ENCODE measurements at regions not wholly inside any gene's neighbourhood (a gene's known extent, or its start where the extent isn't known, plus 50 kb on each side); places are given as distances from the start of the nearest gene placed in this dataset.

DNA sequence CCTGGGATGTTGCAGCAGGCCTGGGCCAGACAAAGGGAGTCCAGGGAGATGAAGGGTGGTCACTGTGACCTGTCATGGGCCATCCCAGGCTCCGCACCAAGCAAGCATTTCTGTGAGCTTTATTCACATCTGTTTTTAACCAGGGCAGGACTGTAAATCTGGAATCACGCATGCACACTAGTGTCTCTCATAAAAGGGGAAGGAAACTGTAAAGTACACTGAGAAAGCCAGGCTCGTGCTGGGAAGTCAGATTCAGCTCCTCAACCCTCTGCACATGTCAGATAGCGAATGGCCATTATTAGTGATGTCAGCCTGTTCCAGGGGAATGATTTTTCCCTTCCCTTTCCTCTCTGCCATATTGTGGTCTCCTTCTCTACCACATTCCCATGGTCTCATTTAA is 818.6 kb upstream of the RAB6C start:
- H3K4me3 ChIP-seq (ENCODE audit: low read depth, low read length): no peak overlapping the region
- DNase-seq (ENCODE audit: low read depth, low spot score): no peak
- TF ChIP-seq, protein P1, sequence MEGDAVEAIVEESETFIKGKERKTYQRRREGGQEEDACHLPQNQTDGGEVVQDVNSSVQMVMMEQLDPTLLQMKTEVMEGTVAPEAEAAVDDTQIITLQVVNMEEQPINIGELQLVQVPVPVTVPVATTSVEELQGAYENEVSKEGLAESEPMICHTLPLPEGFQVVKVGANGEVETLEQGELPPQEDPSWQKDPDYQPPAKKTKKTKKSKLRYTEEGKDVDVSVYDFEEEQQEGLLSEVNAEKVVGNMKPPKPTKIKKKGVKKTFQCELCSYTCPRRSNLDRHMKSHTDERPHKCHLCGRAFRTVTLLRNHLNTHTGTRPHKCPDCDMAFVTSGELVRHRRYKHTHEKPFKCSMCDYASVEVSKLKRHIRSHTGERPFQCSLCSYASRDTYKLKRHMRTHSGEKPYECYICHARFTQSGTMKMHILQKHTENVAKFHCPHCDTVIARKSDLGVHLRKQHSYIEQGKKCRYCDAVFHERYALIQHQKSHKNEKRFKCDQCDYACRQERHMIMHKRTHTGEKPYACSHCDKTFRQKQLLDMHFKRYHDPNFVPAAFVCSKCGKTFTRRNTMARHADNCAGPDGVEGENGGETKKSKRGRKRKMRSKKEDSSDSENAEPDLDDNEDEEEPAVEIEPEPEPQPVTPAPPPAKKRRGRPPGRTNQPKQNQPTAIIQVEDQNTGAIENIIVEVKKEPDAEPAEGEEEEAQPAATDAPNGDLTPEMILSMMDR (IDR thresholded peaks at IDR 0.05; ENCODE audit: insufficient read depth, low read length, missing control alignments): no peak
- ChIA-PET POLR2A (no interaction called here), CTCF (no interaction called here)

DNA sequence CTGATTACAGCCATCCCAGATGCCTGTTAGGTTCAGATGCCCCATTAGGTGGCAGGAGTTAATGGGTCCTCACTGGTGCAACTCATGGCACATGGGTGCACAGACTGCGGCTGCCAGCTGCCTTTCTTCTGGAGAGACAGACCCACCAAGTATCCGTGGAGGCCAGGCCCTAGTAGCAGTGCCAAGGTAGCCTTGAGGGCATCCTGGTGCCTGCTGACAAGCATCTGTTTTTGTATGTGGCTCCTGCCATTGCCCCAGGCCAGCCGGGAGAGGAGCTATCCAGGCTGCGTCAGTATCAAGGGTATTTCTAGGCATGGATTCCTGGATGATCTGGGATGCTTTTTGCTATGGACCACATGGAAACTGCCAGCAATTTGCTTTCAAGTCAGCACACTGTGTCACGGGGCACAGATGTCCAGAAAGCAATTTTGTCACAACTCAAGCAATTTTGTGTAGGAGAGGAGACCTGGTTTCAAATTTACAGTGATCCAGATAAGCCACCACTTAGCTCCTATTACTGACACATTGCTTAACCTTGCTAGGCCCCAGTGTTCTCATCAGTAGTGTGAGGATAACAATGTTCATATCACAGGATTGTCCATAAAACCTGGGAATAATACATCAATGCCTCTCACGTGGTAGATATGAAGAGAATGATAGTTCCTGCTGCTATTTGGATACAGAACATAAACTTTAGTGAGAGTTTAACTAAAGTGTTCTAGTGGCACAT is 815.1 kb upstream of the RAB6C start:
- H3K4me3 ChIP-seq (ENCODE audit: low read depth, low read length): no peak overlapping the region
- ChIA-PET POLR2A (no interaction called here), CTCF (no interaction called here)
- TF ChIP-seq, protein P1 (IDR thresholded peaks at IDR 0.05; ENCODE audit: insufficient read depth, low read length, missing control alignments): no peak
- no peak for DNase-seq (ENCODE audit: low read depth, low spot score)

DNA sequence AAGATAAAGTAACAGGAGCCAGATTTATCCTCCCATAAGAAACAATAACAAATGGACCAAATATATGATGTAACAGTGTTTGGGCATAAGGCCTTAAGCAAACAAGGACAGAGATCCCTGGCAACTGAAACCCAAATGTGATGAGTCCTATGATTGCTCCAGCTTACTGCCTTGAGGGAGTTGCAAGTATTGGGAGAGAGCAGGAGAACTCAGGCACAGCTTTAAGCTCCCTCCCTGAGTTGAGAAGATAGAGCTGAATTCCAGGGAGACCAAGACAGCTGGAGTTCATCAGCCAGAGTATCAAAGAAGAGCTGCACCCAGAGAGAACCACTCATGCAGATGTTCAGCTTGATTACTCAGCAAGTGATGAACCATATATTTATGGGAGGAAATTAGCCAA is 814.5 kb upstream of the RAB6C start:
- no peak overlapping the region for H3K4me3 ChIP-seq (ENCODE audit: low read depth, low read length)
- CTCF ChIA-PET: no interaction called here
- POLR2A ChIA-PET: no interaction called here
- TF ChIP-seq, protein P1 (IDR thresholded peaks at IDR 0.05; ENCODE audit: insufficient read depth, low read length, missing control alignments): no peak
- no peak for DNase-seq (ENCODE audit: low read depth, low spot score)

DNA sequence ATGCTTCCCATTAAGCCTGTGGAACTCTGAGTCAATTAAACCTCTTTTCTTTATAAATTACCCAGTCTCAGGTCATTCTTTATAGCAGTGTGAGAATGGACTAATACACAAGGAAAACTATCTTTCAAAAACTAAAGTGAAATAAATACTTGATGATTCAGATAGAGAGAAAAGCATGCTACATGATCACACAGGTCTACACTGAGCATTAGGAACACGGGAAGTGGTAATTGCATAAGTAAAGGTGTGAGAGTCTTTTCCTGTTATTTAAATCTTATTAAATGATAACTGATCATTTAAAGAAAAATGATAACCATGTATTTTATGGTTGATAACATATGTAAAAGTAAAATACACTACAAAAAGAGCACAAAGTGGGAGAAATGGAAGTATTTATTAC is 812.0 kb upstream of the RAB6C start:
- no peak overlapping the region for H3K4me3 ChIP-seq (ENCODE audit: low read depth, low read length)
- DNase-seq (ENCODE audit: low read depth, low spot score): no peak
- POLR2A ChIA-PET: no interaction called here
- TF ChIP-seq, protein P1 (IDR thresholded peaks at IDR 0.05; ENCODE audit: insufficient read depth, low read length, missing control alignments): no peak
- CTCF ChIA-PET: no interaction called here

DNA sequence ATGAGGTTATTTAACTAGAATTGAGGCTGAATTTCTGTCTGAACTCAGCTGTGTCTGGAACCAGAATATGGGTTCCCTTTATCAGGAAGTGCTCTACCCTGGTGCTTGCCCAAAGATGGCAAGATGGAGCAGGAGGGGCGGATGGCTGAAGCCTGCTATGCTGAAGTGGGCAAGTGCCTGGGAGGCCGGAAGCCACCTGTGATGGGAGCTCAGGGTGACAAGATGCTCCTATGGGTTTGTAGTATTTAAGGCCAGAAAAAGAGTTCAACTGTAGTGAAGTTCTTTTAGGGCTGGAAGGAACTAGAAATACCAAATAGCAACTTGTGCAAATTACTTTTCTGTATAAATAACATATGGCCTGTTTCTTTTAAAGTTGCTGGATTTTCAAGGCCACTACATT is 808.9 kb upstream of the RAB6C start:
- TF ChIP-seq, protein P1 (IDR thresholded peaks at IDR 0.05; ENCODE audit: insufficient read depth, low read length, missing control alignments): no peak
- H3K4me3 ChIP-seq (ENCODE audit: low read depth, low read length): no peak overlapping the region
- no peak for DNase-seq (ENCODE audit: low read depth, low spot score)
- POLR2A ChIA-PET: no interaction called here
- CTCF ChIA-PET: no interaction called here

DNA sequence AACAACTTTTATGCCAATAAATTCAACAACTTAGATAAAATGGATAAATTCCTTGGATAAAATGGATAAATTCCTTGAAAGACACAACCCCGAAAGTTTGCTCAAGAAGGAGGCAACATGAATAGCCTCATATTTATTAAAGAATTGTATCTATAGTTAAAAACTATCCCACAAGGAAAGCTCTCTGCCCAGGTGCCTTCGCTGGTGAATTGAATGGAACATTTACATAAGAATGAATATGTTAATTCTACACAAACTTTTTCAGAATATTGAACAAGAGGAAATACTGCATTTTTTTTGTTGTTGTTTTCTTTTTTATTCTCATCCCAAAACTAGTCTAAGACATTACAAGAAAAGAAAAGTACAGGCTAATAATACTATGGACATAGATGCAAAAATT is 805.3 kb upstream of the RAB6C start:
- H3K4me3 ChIP-seq (ENCODE audit: low read depth, low read length): no peak overlapping the region
- ChIA-PET POLR2A (no interaction called here), CTCF (no interaction called here)
- TF ChIP-seq, protein P1 (IDR thresholded peaks at IDR 0.05; ENCODE audit: insufficient read depth, low read length, missing control alignments): no peak
- DNase-seq (ENCODE audit: low read depth, low spot score): no peak

Measured in AG04449 (cell line).